ENCODE measurements at regions not wholly inside any gene's neighbourhood (a gene's known extent, or its start where the extent isn't known, plus 50 kb on each side); places are given as distances from the start of the nearest gene placed in this dataset.
"Not testable (repeated sequence)": the region's sequence is repeated elsewhere in the genome, so short reads cannot be mapped to it uniquely, and the experiment has no call there.

GRCh38 chr21:6096560-6097424, 4424.6 kb upstream of the TPTE start:
- DNase-seq: not testable (repeated sequence)

- not testable (repeated sequence) for DNase-seq
These were observed 4423.6 kb upstream of the TPTE start for GRCh38 chr21:6097736-6098135.

GRCh38 chr21:6098191-6098935, 4423.0 kb upstream of the TPTE start:
- not testable (repeated sequence) for DNase-seq

GRCh38 chr21:6101588-6101987, 4419.8 kb upstream of the TPTE start:
- DNase-seq: not testable (repeated sequence)

GRCh38 chr21:6104546-6104945, 4416.8 kb upstream of the TPTE start:
- not testable (repeated sequence) for DNase-seq

GRCh38 chr21:6106686-6107567, 4414.5 kb upstream of the TPTE start:
- DNase-seq: not testable (repeated sequence)

- DNase-seq: not testable (repeated sequence)
These were observed 4412.5 kb upstream of the TPTE start for GRCh38 chr21:6108894-6109293.

GRCh38 chr21:6109774-6110173, 4411.6 kb upstream of the TPTE start:
- DNase-seq: not testable (repeated sequence)

GRCh38 chr21:6110716-6111343, 4410.6 kb upstream of the TPTE start:
- not testable (repeated sequence) for DNase-seq

GRCh38 chr21:6111354-6111753, 4410.0 kb upstream of the TPTE start:
- not testable (repeated sequence) for DNase-seq

- not testable (repeated sequence) for DNase-seq
These were observed 4403.0 kb upstream of the TPTE start for GRCh38 chr21:6118336-6118735.

- not testable (repeated sequence) for DNase-seq
These were observed 4400.5 kb upstream of the TPTE start for GRCh38 chr21:6120863-6121262.

- DNase-seq: peak; percentile 16
These were observed 4398.8 kb upstream of the TPTE start for GRCh38 chr21:6122629-6123028.

- DNase-seq: not testable (repeated sequence)
These were observed 4398.2 kb upstream of the TPTE start for GRCh38 chr21:6123224-6123623.

GRCh38 chr21:6125549-6126240, 4395.7 kb upstream of the TPTE start:
- DNase-seq: peak; percentile 17

- peak; percentile 51 for DNase-seq
These were observed 4394.2 kb upstream of the TPTE start for GRCh38 chr21:6126976-6127732.

GRCh38 chr21:6130734-6131133, 4390.6 kb upstream of the TPTE start:
- DNase-seq: not testable (repeated sequence)

- DNase-seq: not testable (repeated sequence)
These were observed 4388.0 kb upstream of the TPTE start for GRCh38 chr21:6133373-6133772.

- not testable (repeated sequence) for DNase-seq
These were observed 4387.3 kb upstream of the TPTE start for GRCh38 chr21:6133852-6134630.

GRCh38 chr21:6136732-6137131, 4384.7 kb upstream of the TPTE start:
- DNase-seq: not testable (repeated sequence)

Measured in CD4-positive, alpha-beta T cell treated with Interleukin-15 for 1 hour (primary cell).